Transverse colon (tissue), 4 donors: ENCODE measurements at regions not wholly inside any gene's neighbourhood (a gene's known extent, or its start where the extent isn't known, plus 50 kb on each side); places are given as distances from the start of the nearest gene placed in this dataset.

ENCODE experiments used
- CTCF ChIP-seq, 5 experiments: fragments of 200-600 bp in 3 of 5; fragments of 450-650 bp in 2 of 5; sonication (generic) in 3 of 5; IDR thresholded peaks; 1 replicate in 2 of 5; 2 replicates in 3 of 5; pipeline ENCODE4 v1.5.1; 2016 to 2017; ENCODE audit warnings: antibody characterized with exemption in 5 of 5, inconsistent platforms in 3 of 5, mild to moderate bottlenecking in 2 of 5, moderate library complexity in 1 of 5
- EP300 ChIP-seq: sonication (generic); formaldehyde crosslinking; IDR thresholded peaks from one replicate; pipeline ENCODE4 v1.6.1; 2017; ENCODE audit warnings: antibody characterized with exemption, low read depth
- POLR2A ChIP-seq: fragments of 450-650 bp; IDR thresholded peaks from one replicate; pipeline ENCODE4 v1.6.1; 2016; ENCODE audit warnings: antibody characterized with exemption, mild to moderate bottlenecking, moderate library complexity
- POLR2AphosphoS5 ChIP-seq, 3 donors: sonication (generic); formaldehyde crosslinking; IDR thresholded peaks; one replicate each; pipeline ENCODE4 v1.6.1; 2016; ENCODE audit warnings: antibody characterized with exemption in 3 of 3

- no peak for TF ChIP-seq EP300
- TF ChIP-seq CTCF (IDR thresholded peaks at IDR 0.05), result no peak
- no peak for TF ChIP-seq POLR2AphosphoS5 (IDR thresholded peaks at IDR 0.05)
- no peak for TF ChIP-seq POLR2A
Observed at GRCh38 chr4:154018659-154019058, 229.8 kb upstream of the SFRP2 start.
